ENCODE measurements at regions not wholly inside any gene's neighbourhood (a gene's known extent, or its start where the extent isn't known, plus 50 kb on each side); places are given as distances from the start of the nearest gene placed in this dataset.
"Not testable (repeated sequence)": the region's sequence is repeated elsewhere in the genome, so short reads cannot be mapped to it uniquely, and the experiment has no call there.

DNA sequence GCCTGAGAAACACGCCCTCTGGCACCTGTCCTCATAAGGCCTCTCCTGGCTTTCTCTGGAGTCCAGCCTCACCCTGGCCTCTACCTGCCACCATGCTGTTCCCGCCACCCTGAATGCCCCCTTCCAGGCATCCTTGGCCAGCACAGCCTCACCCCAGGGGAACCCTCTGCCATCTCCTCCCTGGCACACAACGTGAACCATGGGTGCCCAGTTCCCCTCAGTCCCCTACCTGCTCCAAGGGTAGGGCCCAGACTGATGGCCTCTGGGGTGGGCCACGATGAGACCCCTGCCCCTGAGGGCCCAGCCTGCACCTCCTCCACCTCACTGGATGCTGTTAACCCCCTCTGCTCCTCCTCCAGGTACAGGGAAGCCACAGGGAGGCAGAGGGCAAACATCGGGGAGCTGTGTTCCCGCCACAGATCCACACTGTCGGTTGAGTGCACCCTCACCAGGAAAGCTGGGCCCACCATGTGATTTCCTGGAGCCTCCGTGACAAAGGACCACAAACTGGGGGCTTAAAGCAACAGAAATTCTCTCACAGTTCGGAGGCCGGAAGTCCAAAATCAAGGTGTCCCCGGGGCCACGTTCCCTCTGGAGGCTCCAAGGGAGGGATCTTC, 169.6 kb downstream of the BRD1 start:
- DNase-seq = no peak

DNA sequence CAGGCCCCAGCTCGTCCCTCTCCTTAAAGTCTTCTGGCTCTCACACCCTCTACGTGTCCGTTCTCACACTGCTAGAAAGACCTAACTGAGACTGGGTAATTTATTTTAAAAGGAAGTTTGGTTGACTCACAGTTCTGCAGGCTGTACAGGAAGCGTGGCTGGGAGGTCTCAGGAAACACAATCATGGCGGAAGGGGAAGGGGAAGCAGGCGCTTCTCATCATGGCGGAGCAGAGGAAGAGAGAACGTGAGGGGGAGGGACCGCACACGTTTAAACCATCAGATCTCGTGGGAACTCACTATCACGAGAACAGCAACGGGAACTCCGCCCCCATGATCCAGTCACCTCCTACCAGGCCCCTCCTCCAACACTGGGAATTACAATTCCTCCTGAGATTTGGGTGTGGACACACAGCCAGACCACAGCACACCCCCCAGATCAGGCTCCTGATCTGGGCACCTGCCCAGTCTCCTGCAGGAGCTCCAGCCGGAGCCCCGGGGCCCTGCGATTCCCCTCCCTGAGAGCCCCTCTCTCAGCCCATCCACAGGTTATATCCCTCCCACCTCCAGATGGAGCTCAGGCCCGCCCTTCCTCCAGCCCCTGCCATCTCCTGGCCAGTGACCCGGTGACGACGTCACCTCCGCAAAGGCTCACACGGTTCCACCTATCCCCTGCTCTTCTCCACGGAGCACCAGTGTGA, 170.2 kb downstream of the BRD1 start:
- peak; percentile 80 to 87 for DNase-seq

DNA sequence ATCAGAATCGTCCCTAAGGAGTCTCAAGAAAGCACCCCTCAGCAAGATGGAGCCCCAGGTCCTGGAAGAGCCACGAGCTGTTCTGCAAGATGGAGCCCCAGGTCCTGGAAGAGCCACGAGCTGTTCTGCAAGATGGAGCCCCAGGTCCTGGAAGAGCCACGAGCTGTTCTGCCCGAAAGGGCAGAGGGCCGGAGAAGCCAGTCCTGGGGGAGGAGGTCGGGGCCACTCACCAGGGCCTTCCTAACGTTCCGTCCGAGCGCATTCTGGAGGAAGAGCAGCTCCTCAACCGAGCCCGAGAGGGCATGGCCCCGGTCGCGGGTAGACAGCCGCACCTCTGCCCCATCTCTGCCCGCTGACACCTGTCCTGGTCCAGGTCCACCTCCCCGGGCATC, 170.8 kb downstream of the BRD1 start:
- DNase-seq = not testable (repeated sequence)

DNA sequence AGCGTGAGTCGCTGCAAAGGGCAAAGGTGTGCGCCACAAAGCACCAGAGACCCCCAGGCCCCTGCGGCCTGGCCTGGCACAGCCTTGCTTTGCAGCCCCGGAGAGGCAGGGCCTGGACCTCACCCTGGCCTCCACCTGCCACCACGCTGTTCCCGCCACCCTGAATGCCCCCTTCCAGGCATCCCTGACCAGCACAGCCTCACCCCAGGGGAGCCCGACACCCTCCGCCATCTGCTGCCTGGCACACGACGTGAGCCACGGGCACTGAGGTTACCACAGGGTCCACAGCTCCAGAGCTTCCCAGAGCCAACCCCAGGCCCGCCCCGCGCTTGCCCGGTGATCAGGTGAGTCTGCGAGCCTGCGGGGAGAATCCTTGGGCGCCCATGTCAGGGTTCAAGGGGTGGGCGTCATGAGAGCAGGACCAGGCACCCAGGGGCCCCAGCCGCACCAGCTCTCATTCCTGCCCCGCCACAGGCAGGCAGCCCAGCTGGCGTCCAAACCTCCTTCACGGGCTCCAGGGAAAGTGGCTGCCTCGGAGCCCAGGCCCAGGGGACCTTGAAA, 171.3 kb downstream of the BRD1 start:
- DNase-seq = no peak

DNA sequence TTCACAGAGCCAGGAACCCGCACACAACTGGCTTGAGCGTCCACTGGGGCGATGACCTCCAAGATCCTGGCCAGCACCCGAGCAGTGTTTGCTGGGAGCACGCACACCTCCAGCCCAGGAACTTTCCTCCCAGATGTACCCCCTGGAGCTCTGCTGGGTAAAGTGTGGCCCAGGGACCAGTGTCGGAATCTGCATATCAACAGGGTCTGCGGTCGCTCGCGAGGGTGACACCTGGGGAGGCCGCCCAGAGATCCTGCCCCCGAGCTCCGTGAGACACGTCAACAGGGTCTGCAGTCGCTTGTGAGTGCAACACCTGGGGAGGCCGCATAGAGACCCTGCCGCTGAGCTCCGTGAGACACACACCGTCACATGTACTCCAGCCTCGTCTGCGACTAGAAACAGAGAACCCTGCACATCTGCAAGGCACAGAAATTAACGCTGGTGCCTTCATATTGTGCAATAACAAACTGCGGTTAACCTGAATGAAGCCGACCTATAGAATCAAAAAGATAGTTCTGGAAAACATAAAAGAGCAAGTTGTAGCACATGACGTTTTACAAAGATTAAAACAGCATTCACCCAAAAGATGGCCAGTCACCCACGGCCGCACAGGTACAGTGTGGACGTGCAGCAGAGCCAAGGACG, 172.4 kb downstream of the BRD1 start:
- DNase-seq = no peak

DNA sequence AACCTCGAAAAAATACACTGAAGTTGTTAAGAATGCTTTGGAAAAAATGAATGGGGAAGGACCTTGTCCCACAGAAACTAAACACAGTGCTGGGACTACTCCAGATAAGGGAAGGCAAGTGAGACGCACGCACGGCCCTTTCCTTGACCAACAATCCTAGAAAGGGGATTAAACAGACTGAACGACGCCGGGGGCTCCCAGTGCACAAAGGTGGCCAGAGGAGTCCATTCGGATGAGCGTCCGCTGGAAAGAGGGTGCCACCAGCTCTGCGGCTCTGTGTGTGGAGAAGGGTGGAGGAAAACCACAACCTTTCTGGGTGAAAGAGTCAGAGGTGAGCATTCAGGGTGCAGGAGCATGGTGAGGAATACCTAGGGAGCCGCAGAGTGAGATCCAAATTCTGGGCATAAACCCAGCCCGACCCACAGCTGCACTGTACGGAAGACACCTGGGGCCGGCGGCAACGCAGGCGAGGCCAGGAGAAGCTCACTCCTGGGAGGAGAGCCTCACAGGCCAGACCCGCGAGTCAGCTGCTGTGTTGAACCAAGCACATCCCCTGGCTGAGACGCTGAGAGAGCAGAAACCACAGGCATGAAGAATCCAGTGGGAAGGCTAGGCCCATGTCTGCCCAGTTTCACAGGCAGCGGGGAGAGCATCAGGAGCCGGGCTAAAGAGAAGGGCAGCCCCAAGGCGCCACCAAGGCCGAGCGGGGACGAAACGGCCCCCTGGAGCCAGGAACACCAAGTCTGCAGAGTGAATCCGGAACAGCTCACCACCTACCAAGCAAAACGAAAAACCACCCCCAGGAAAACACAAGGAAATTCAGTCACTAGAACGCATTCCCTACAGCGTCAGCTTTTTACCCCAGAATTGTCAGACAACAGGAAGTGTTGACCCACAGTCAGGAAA, 177.1 kb downstream of the BRD1 start:
- DNase-seq = no peak

DNA sequence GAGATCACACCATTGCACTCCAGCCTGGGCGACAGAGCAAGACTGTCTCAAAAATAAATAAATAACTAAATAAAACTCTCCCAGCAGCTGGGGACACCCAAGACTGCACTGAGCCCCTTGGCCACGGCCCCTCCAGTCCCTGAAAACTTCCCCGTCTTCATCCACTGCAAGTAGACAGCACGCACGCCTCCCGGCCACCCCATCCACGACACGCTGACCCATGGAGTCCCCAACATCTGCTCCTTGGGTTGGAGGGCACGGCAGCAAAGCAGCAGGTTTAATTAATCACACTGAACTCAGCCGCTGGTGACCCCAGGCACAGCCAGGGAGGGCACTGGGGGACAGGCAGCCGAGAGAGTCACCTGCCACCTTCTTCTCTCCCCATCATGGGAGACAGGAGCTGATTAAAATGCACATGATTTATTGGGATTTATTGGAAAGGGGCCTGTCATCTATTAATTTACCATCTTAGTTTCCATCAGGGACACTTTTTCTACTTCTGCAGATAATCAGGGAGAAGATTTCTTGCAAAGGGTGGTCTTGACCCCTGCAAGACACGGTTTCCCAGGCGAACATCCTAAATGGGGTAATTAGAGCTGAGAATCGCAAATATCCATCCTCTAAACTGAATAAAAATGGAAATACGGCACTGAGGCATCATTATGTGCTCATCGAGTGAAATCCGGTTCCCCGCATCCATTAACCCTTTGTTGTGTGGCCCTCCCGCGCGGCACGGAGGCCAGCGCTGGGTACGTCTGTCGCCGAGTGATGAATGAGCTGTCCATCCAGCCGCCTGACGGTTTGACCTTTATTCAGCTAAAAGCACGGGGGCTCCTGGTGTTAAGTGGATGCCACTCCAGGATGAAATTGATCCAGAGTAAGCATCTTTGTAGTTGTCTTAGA, 178.3 kb downstream of the BRD1 start:
- DNase-seq = no peak

DNA sequence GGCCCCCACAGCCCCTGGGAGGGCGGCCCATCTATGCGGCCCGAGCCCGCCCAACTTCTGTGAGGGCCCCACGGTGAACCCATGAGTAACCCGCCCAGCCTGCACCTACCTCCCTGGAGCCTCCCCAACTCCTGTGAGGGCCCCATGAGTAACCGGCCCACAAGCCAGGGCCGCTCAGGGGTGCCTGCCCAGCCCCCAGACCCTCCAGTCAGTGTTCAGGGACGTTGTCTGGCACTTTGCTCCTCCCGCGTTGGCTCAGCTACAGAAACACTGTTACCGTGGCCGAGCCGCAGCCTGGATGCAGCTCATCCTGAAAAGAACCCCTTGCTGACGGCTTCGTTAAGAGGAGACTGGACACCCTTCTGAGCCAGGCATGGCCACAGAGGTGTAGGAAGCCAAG, 179.6 kb downstream of the BRD1 start:
- DNase-seq = no peak

DNA sequence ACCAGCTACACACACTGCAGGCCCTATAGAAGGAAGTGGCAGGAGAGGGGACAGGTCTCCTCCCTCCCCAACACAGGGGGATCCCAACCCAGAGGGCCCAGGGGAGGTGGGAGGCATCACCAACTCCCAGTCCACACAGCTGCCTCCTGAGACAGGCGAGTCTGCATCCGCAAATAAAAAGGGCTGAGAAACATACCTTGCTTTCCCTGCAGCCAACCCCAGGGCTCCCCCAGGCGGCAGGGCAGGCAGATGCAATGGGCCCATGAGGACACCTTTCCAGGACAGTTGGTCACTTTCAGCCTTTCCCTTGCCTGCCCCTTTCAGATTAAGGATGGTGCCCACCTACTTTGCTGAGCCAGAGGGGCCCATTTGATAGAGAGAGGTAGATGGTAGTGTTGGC, 180.0 kb downstream of the BRD1 start:
- no peak for DNase-seq

GRCh38 chr22:49646876-49647275, 180.8 kb downstream of the BRD1 start:
- DNase-seq = no peak

DNA sequence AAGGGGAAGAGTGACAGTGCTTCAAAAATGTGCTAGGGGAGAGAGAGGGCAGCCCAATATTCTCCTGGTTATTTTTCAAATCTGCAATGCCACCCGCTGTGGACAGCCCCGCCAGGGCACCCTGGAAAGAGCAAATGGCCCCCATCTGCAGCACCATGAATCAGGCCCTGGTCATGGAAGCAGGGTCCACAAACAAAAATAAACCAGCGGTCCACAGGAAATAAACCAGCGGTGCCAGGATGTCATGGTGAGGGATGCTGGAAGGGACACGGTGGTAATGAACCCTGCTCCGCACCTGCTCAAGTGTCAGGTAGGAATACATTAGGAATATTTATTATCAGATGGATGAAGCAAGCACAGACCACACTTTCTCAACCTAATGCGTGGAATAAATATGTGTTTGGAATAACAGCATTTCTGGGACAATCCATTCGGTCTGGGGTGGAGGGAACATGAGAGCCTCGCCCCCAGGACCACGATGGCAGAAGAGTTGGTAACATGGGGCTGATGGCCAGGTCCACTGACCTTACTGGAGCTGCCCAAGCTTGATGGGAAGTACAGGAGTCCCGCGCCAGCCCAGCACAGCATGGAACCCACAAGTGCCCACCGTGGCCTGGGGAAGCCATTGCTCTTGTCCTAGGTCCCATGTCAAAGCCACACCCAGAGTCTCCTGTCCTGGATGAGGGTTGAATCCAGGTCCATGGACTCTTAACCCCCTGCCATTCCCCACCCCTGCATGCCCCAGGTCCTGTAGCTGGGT, 181.7 kb downstream of the BRD1 start:
- DNase-seq = no peak

- no peak for DNase-seq
Observed at GRCh38 chr22:49645257-49645656, 182.4 kb downstream of the BRD1 start.

DNA sequence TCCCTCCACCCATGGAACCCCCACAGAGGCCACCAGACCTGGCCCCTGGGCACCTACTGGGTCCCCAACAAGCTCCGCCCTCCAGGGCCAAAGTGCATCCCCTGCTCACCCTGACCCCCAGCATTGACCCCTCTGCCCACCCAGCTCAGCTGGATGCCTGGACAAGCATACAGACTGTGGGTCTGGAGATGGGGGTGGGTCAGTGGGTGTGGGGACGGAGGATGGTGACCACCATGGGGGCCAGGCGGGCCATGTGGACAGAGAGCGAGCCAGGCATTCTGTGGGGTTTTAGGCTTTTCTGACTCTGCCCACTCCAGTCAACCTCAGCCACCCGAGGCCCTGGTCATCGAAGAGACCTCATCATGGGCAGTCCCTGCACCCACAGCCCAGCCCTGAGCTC, 183.7 kb downstream of the BRD1 start:
- DNase-seq = no peak

- DNase-seq = no peak
Observed at GRCh38 chr22:49643466-49643865, 184.2 kb downstream of the BRD1 start.

- no peak for DNase-seq
Observed at GRCh38 chr22:49642741-49643140, 184.9 kb downstream of the BRD1 start.

- no peak for DNase-seq
Observed at GRCh38 chr22:49642331-49642730, 185.3 kb downstream of the BRD1 start.

DNA sequence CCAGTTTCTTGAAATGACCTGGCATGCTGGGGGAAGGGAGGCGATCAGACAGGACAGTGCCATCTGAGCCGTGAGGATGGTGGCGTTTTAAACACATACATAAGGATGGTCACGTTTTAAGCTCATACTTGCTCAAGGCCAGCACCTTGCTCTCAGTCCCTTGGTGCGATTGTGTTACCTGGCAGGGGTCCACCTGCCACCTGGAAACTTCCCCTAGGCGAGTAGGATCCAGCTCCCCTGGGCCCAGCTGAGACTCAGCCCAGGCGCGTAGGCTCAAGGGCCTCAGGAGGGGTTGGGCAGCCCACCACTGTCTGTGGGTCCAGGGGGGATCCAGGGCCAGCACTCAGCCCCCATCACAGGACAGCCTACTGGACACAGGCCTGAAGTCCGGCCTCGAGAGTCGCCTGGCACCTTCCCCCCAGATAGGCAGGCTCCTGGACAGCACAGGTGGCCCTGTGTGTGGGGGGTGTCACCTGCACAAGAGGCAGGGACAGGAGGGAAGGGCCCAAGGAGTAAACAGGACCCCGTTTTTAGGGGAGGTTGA, 185.8 kb downstream of the BRD1 start:
- no peak for DNase-seq

DNA sequence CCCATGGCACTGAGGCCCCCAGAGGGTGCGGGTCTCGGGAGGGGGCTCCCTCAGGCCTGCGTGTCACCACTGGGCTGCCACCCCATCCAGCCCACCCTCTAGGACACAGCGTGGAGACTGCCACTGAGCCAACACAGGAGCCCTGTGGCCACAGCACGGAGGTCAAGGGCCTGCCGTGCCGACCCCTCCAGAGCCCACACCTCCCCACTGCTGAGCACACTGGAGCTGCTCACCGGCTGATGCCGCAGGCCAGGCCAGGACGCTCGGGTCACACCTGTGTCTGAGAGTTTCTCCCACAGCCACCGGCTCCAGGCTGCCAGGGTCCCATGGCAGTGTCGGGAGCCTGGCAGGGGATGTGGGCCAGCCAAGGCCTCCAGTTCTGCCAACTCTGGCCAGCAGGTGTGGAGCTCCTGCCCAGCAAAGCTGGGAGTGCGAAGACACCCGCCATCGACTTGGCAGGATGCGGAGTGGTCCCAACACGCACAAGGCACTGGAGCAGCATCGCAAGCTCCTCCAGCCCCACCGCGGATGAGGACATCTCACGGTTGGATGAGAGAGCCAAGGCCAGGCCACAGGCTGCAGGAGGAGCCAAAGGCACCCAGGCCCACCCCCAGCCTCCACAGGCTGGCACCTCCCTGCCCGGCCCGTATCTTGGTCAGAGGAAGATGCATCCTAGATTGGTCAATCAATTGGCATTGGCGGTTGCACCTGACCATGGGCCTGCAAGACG, 187.1 kb downstream of the BRD1 start:
- no peak for DNase-seq

DNA sequence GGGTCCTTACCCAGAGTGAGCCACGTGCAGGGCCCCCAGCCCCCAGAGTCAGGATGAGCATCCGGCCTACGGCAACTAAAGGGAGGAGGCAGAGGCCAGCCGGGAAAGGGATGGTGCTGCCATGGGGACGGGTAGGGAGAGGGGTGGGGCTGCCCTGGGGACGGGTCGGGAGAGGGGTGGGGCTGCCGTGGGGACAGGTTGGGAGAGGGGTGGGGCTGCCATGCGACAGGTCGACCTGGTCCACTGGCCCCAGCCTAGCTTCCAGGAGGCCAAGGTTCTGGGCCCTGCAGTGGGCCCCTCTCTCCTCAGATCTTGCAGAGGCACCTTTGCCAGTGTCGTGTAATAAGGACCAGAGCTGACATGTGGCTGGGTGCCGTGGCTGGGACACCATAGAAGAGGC, 187.7 kb downstream of the BRD1 start:
- DNase-seq = no peak

- no peak for DNase-seq
Observed at GRCh38 chr22:49638788-49639187, 188.9 kb downstream of the BRD1 start.

Data from NCI-H1930 (cell line).